ENCODE measurements at regions not wholly inside any gene's neighbourhood (a gene's known extent, or its start where the extent isn't known, plus 50 kb on each side); places are given as distances from the start of the nearest gene placed in this dataset.
"Not testable (repeated sequence)": the region's sequence is repeated elsewhere in the genome, so short reads cannot be mapped to it uniquely, and the experiment has no call there.

DNA sequence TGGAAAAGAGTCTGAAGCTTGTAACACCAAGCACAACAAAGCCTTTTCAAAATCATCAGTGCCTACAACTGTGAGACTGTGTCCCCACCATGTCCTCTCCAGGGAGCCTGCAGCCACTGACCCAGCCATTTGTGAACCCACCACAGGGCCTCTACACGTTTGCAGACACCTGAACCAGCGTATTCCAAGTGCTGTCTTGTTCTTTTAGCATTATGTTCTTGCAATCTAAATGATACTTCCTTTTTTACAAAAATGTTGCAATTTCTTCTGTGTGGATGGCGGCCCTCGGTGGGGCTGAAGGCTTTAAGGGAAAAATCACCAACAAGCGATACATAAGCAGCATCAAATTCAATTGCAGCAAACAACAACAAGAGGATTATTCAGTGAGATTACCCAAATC is 403.2 kb upstream of the MGMT start:
- in situ Hi-C loops (cut with MboI) (no loop called here), intact Hi-C loops (cut with micrococcal nuclease) (no loop called here)
- H3K4me3 ChIP-seq, result no peak overlapping the region
- H4K20me1 ChIP-seq (replicated peaks; ENCODE audit: control insufficient read depth, insufficient read depth, low read length), result no peaks in the 10 kb centered on the region
- H2AFZ ChIP-seq (ENCODE audit: low read depth, low read length), result no peak overlapping the region
- ATAC-seq, result no peak
- POLR2A ChIA-PET, result no interaction called here
- TF ChIP-seq, protein P1, sequence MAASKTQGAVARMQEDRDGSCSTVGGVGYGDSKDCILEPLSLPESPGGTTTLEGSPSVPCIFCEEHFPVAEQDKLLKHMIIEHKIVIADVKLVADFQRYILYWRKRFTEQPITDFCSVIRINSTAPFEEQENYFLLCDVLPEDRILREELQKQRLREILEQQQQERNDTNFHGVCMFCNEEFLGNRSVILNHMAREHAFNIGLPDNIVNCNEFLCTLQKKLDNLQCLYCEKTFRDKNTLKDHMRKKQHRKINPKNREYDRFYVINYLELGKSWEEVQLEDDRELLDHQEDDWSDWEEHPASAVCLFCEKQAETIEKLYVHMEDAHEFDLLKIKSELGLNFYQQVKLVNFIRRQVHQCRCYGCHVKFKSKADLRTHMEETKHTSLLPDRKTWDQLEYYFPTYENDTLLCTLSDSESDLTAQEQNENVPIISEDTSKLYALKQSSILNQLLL (CRISPR knock-in tag; IDR thresholded peaks at IDR 0.05; ENCODE audit: borderline replicate concordance), result no peak
- TF ChIP-seq ZNF12 (CRISPR knock-in tag; IDR thresholded peaks at IDR 0.05), result no peak
- TF ChIP-seq, protein P2, sequence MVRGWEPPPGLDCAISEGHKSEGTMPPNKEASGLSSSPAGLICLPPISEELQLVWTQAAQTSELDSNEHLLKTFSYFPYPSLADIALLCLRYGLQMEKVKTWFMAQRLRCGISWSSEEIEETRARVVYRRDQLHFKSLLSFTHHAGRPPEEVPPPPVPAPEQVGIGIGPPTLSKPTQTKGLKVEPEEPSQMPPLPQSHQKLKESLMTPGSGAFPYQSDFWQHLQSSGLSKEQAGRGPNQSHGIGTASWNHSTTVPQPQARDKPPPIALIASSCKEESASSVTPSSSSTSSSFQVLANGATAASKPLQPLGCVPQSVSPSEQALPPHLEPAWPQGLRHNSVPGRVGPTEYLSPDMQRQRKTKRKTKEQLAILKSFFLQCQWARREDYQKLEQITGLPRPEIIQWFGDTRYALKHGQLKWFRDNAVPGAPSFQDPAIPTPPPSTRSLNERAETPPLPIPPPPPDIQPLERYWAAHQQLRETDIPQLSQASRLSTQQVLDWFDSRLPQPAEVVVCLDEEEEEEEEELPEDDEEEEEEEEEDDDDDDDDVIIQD (CRISPR knock-in tag; IDR thresholded peaks at IDR 0.05), result no peak
- no peak for TF ChIP-seq ZFP30 (CRISPR knock-in tag; IDR thresholded peaks at IDR 0.05; ENCODE audit: borderline replicate concordance)
- no peak for TF ChIP-seq SOX6 (IDR thresholded peaks at IDR 0.05)
- TF ChIP-seq MBD2 (IDR thresholded peaks at IDR 0.05; ENCODE audit: borderline replicate concordance, low read depth), result no peak
- no peak for TF ChIP-seq HMG20A (CRISPR knock-in tag; conservative IDR thresholded peaks at IDR 0.05)
- TF ChIP-seq TAF9B (IDR thresholded peaks at IDR 0.05; ENCODE audit: partially characterized antibody), result no peak
- TF ChIP-seq MTA3 (IDR thresholded peaks at IDR 0.05; ENCODE audit: borderline replicate concordance), result no peak
- no peak for TF ChIP-seq NCOA6 (IDR thresholded peaks at IDR 0.05)
- no peak for TF ChIP-seq CHD4 (IDR thresholded peaks at IDR 0.05; ENCODE audit: insufficient read depth, insufficient replicate concordance, low read depth, low read length, poor library complexity, severe bottlenecking)
- no peak overlapping the region for H3K9ac ChIP-seq (ENCODE audit: insufficient read depth in 1 of 2, low read depth in 2 of 2, low read length in 2 of 2)
- no peak overlapping the region for H3K27ac ChIP-seq (ENCODE audit: extremely low read depth, low read depth, low read length)
- FAIRE-seq, result no peak
- CTCF ChIA-PET (ENCODE audit: low intra/inter-chr PET ratio), result no interaction called here
- 0% methylated on average over 5 of the region's 5 CpGs for WGBS (ENCODE audit: insufficient coverage, low coverage, missing lambda C conversion rate)
- H3K36me3 ChIP-seq (ENCODE audit: control insufficient read depth, insufficient read depth, low read length), result no peaks in the 10 kb centered on the region
- peaks cover 0 to 4% of the 10 kb centered on the region in 2 experiments; a peak in 2 of 5 replicates for H3K27me3 ChIP-seq (ENCODE audit: control insufficient read depth in 2 of 2, insufficient read depth in 2 of 2, low read length in 2 of 2)
- no peaks in the 10 kb centered on the region for H3K9me1 ChIP-seq (ENCODE audit: control insufficient read depth, insufficient read depth, low read length)
- BruUV-seq (replicated peaks), result no TSS peak
- DNase-seq (ENCODE audit: extremely low read depth in 1 of 4, low spot score in 3 of 4), result no peak
- no peaks in the 10 kb centered on the region for H3K9me3 ChIP-seq (replicated peaks; ENCODE audit: control insufficient read depth, insufficient read depth, low read depth, low read length)
- no peak overlapping the region for H3K4me2 ChIP-seq (ENCODE audit: insufficient read depth, low read length)
- no peaks in the 10 kb centered on the region for H3K4me1 ChIP-seq (replicated peaks in 1 of 2; ENCODE audit: control insufficient read depth in 2 of 2, insufficient read depth in 2 of 2, low read length in 2 of 2)
- no peaks in the 10 kb centered on the region for H3K79me2 ChIP-seq (ENCODE audit: control insufficient read depth, insufficient read depth, low read length)

DNA sequence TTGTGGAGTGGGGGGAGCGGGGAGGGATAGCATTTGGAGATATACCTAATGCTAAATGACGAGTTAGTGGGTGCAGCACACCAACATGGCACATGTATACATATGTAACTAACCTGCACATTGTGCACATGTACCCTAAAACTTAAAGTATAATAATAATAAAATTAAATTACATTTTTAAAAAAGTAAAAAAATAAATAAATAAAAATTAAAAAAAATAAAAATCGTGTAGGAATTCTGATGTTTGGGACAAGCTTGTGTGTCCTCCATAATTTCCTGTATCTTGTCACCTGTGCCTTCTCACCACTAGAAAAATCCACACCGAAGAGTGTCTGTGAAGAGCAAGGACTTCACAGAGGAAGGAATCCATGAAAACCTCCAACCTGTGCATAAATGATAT is 400.5 kb upstream of the MGMT start:
- H3K9me3 ChIP-seq (replicated peaks; ENCODE audit: control insufficient read depth, insufficient read depth, low read depth, low read length); H3K9ac ChIP-seq (ENCODE audit: insufficient read depth in 1 of 2, low read depth in 2 of 2, low read length in 2 of 2); H2AFZ ChIP-seq (ENCODE audit: low read depth, low read length); H3K4me1 ChIP-seq (replicated peaks in 1 of 2; ENCODE audit: control insufficient read depth in 2 of 2, insufficient read depth in 2 of 2, low read length in 2 of 2); POLR2A ChIA-PET; H3K79me2 ChIP-seq (ENCODE audit: control insufficient read depth, insufficient read depth, low read length); H3K27me3 ChIP-seq (ENCODE audit: control insufficient read depth in 2 of 2, insufficient read depth in 2 of 2, low read length in 2 of 2); H4K20me1 ChIP-seq (replicated peaks; ENCODE audit: control insufficient read depth, insufficient read depth, low read length); H3K9me1 ChIP-seq (ENCODE audit: control insufficient read depth, insufficient read depth, low read length); intact Hi-C loops (cut with micrococcal nuclease); BruUV-seq (replicated peaks); ATAC-seq; FAIRE-seq; H3K4me3 ChIP-seq; H3K36me3 ChIP-seq (ENCODE audit: control insufficient read depth, insufficient read depth, low read length); DNase-seq (ENCODE audit: extremely low read depth in 1 of 4, low spot score in 3 of 4); in situ Hi-C loops (cut with MboI); H3K4me2 ChIP-seq (ENCODE audit: insufficient read depth, low read length); CTCF ChIA-PET (ENCODE audit: low intra/inter-chr PET ratio); H3K27ac ChIP-seq (ENCODE audit: extremely low read depth, low read depth, low read length): not testable (repeated sequence)
- 0% methylated on average over 2 of the region's 4 CpGs for WGBS (ENCODE audit: insufficient coverage, low coverage, missing lambda C conversion rate)

All from K562 (cell line).